HepG2 (cell line): ENCODE measurements at regions not wholly inside any gene's neighbourhood (a gene's known extent, or its start where the extent isn't known, plus 50 kb on each side); places are given as distances from the start of the nearest gene placed in this dataset.
A peak's percentile ranks its signal among the peaks of the same experiment; 100 is the strongest.

Experiments
- AKAP8 ChIP-seq: sonication (generic); formaldehyde crosslinking; IDR thresholded peaks from 2 replicates; pipeline ENCODE4 v1.5.1; 2020; ENCODE audit warnings: mild to moderate bottlenecking, missing genetic modification reagents
- ARID2 ChIP-seq: sonication (generic); formaldehyde crosslinking; IDR thresholded peaks from 2 replicates; pipeline ENCODE4 v1.8.1; 2022; ENCODE audit warnings: mild to moderate bottlenecking, missing genetic modification reagents, borderline replicate concordance
- ATF7-NPFF ChIP-seq: sonication (generic); formaldehyde crosslinking; IDR thresholded peaks from 2 replicates; pipeline ENCODE4 v1.8.1; 2023; ENCODE audit warnings: mild to moderate bottlenecking, low read depth, missing genetic modification reagents, moderate library complexity
- HNRNPH1 ChIP-seq: fragments of 200-400 bp; formaldehyde crosslinking; optimal IDR thresholded peaks from 2 replicates; pipeline ENCODE3; 2017; ENCODE audit warnings: mild to moderate bottlenecking, low read depth, low read length
- JUND ChIP-seq: sonication (generic); formaldehyde crosslinking; IDR thresholded peaks from 2 replicates; pipeline ENCODE4 v1.8.0; 2022; ENCODE audit warnings: mild to moderate bottlenecking, missing genetic modification reagents
- KMT2B ChIP-seq: IDR thresholded peaks from 2 replicates; pipeline ENCODE4 v1.6.1; 2016; ENCODE audit warnings: missing genetic modification reagents, missing compliant biosample characterization
- NONO ChIP-seq, 2 experiments: fragments of 450-650 bp in 1 of 2; sonication (generic) in 1 of 2; formaldehyde crosslinking in 1 of 2; IDR thresholded peaks in 1 of 2; conservative IDR thresholded peaks in 1 of 2; 2 replicates each; pipeline versions ENCODE4 v1.6.1 to v1.8.0; 2017 to 2022; ENCODE audit warnings: mild to moderate bottlenecking in 1 of 2, missing genetic modification reagents in 1 of 2, moderate library complexity in 1 of 2
- TBX2 ChIP-seq: sonication (generic); formaldehyde crosslinking; IDR thresholded peaks from 2 replicates; pipeline ENCODE4 v1.5.0; 2020; ENCODE audit warnings: missing genetic modification reagents, mild to moderate bottlenecking, borderline replicate concordance
- ZFP1 ChIP-seq: IDR thresholded peaks from 2 replicates; pipeline ENCODE4 v1.6.1; 2016
- ZNF17 ChIP-seq: sonication (generic); formaldehyde crosslinking; IDR thresholded peaks from 2 replicates; pipeline ENCODE4 v1.5.0; 2020; ENCODE audit warnings: mild to moderate bottlenecking, missing genetic modification reagents
- ZNF180 ChIP-seq: sonication (generic); formaldehyde crosslinking; IDR thresholded peaks from 2 replicates; pipeline ENCODE4 v1.4.0; 2020; ENCODE audit warnings: low read depth, missing genetic modification reagents, borderline replicate concordance
- ZNF230 ChIP-seq: sonication (generic); formaldehyde crosslinking; IDR thresholded peaks from 2 replicates; pipeline ENCODE4 v1.4.0; 2020; ENCODE audit warnings: mild to moderate bottlenecking, missing genetic modification reagents
- ZNF496 ChIP-seq: sonication (generic); formaldehyde crosslinking; IDR thresholded peaks from 2 replicates; pipeline ENCODE4 v1.8.1; 2023; ENCODE audit warnings: mild to moderate bottlenecking, moderate library complexity, missing genetic modification reagents; ENCODE audit not compliant: insufficient replicate concordance
- ZNF547 ChIP-seq: sonication (generic); formaldehyde crosslinking; IDR thresholded peaks from 2 replicates; pipeline ENCODE4 v1.5.1; 2020; ENCODE audit warnings: mild to moderate bottlenecking, missing genetic modification reagents
- ZNF576 ChIP-seq: sonication (generic); formaldehyde crosslinking; IDR thresholded peaks from 2 replicates; pipeline ENCODE4 v1.4.0; 2020; ENCODE audit warnings: mild to moderate bottlenecking, missing genetic modification reagents
- ZNF674 ChIP-seq: sonication (generic); formaldehyde crosslinking; IDR thresholded peaks from 2 replicates; pipeline ENCODE4 v1.5.0; 2020; ENCODE audit warnings: low read depth, mild to moderate bottlenecking, missing genetic modification reagents
- ZNF703 ChIP-seq: sonication (generic); formaldehyde crosslinking; IDR thresholded peaks from 2 replicates; pipeline ENCODE4 v1.5.1; 2020; ENCODE audit warnings: missing genetic modification reagents, mild to moderate bottlenecking, moderate library complexity, borderline replicate concordance
- ZNF782 ChIP-seq: sonication (generic); formaldehyde crosslinking; IDR thresholded peaks from 2 replicates; pipeline ENCODE4 v1.4.0; 2020; ENCODE audit warnings: missing genetic modification reagents, mild to moderate bottlenecking, borderline replicate concordance
- TF ChIP-seq, protein P1 (sequence below), 2 experiments: fragments of 450-650 bp in 1 of 2; sonication (generic) in 1 of 2; formaldehyde crosslinking in 1 of 2; IDR thresholded peaks; 2 replicates each; pipeline versions ENCODE4 v1.6.1 to v1.8.0; 2016 to 2022; ENCODE audit warnings: antibody characterized with exemption in 1 of 2, mild to moderate bottlenecking in 1 of 2, missing genetic modification reagents in 1 of 2
- TF ChIP-seq, protein P2 (sequence below): sonication (generic); formaldehyde crosslinking; IDR thresholded peaks from 2 replicates; pipeline ENCODE4 v1.9.0; 2022; ENCODE audit warnings: low read depth, missing genetic modification reagents

DNA sequence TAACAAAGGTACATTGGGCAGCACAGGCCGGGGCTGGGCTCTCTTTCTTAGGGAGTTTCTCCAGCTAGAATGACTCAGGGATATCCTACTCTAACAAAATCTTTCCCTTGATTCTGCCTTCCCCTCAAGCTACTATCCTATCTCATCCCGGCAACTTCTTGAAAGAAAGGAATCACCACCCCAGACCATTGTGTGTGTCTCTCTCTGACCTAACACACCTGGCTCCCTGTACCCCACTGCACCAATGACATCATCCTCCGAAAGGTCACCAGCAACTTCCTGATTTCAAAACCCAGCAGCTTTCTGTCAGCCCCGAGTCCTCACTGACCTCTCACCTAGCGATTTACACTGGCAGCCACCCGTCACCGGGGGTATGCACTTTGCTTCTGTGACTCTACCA, 72.1 kb upstream of the MAP4K4 start (continued):
- TF ChIP-seq, protein P1, sequence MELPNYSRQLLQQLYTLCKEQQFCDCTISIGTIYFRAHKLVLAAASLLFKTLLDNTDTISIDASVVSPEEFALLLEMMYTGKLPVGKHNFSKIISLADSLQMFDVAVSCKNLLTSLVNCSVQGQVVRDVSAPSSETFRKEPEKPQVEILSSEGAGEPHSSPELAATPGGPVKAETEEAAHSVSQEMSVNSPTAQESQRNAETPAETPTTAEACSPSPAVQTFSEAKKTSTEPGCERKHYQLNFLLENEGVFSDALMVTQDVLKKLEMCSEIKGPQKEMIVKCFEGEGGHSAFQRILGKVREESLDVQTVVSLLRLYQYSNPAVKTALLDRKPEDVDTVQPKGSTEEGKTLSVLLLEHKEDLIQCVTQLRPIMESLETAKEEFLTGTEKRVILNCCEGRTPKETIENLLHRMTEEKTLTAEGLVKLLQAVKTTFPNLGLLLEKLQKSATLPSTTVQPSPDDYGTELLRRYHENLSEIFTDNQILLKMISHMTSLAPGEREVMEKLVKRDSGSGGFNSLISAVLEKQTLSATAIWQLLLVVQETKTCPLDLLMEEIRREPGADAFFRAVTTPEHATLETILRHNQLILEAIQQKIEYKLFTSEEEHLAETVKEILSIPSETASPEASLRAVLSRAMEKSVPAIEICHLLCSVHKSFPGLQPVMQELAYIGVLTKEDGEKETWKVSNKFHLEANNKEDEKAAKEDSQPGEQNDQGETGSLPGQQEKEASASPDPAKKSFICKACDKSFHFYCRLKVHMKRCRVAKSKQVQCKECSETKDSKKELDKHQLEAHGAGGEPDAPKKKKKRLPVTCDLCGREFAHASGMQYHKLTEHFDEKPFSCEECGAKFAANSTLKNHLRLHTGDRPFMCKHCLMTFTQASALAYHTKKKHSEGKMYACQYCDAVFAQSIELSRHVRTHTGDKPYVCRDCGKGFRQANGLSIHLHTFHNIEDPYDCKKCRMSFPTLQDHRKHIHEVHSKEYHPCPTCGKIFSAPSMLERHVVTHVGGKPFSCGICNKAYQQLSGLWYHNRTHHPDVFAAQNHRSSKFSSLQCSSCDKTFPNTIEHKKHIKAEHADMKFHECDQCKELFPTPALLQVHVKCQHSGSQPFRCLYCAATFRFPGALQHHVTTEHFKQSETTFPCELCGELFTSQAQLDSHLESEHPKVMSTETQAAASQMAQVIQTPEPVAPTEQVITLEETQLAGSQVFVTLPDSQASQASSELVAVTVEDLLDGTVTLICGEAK (IDR thresholded peaks at IDR 0.05), result no peak
- TF ChIP-seq, protein P1 (CRISPR knock-in tag; IDR thresholded peaks at IDR 0.05), result no peak
- TF ChIP-seq ZNF496, result no peak
- TF ChIP-seq ZNF576 (CRISPR knock-in tag), result no peak
- TF ChIP-seq ZNF782 (CRISPR knock-in tag), result no peak
- TF ChIP-seq, protein P2, sequence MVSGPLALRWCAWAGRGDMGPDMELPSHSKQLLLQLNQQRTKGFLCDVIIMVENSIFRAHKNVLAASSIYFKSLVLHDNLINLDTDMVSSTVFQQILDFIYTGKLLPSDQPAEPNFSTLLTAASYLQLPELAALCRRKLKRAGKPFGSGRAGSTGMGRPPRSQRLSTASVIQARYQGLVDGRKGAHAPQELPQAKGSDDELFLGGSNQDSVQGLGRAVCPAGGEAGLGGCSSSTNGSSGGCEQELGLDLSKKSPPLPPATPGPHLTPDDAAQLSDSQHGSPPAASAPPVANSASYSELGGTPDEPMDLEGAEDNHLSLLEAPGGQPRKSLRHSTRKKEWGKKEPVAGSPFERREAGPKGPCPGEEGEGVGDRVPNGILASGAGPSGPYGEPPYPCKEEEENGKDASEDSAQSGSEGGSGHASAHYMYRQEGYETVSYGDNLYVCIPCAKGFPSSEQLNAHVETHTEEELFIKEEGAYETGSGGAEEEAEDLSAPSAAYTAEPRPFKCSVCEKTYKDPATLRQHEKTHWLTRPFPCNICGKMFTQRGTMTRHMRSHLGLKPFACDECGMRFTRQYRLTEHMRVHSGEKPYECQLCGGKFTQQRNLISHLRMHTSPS (CRISPR knock-in tag), result 0 out of 2 replicates have a peak, but pooled peaks have one; percentile 22
- TF ChIP-seq JUND (CRISPR knock-in tag), result peak; percentile 81; the same call in 1 of the 2 replicates
- no peak for TF ChIP-seq ZFP1
- TF ChIP-seq ZNF230 (CRISPR knock-in tag), result no peak
- TF ChIP-seq ZNF17, result no peak
- peak; percentile 52; the same call in 1 of the 2 replicates for TF ChIP-seq KMT2B (CRISPR knock-in tag)
- no peak for TF ChIP-seq ARID2 (CRISPR knock-in tag)
- TF ChIP-seq NONO (IDR thresholded peaks at IDR 0.05), result no peak
- no peak for TF ChIP-seq NONO (CRISPR knock-in tag; conservative IDR thresholded peaks at IDR 0.05)
- no peak for TF ChIP-seq AKAP8 (CRISPR knock-in tag)
- no peak for TF ChIP-seq ZNF547 (CRISPR knock-in tag)
- no peak for TF ChIP-seq ZNF180 (CRISPR knock-in tag)
- TF ChIP-seq TBX2 (CRISPR knock-in tag), result peak; percentile 53; the same call in 1 of the 2 replicates
- no peak for TF ChIP-seq HNRNPH1
- no peak for TF ChIP-seq ZNF674 (CRISPR knock-in tag)
- no peak for TF ChIP-seq ZNF703 (CRISPR knock-in tag)
- no peak for TF ChIP-seq ATF7-NPFF (CRISPR knock-in tag)
